ENCODE measurements at regions not wholly inside any gene's neighbourhood (a gene's known extent, or its start where the extent isn't known, plus 50 kb on each side); places are given as distances from the start of the nearest gene placed in this dataset.
A peak's percentile ranks its signal among the peaks of the same experiment; 100 is the strongest.

GRCh38 chr15:92797168-92798052 is 102.7 kb upstream of the CHD2 start:
- no peak for TF ChIP-seq MAX (IDR thresholded peaks at IDR 0.05; ENCODE audit: low read depth, low read length)
- TF ChIP-seq, protein P1, sequence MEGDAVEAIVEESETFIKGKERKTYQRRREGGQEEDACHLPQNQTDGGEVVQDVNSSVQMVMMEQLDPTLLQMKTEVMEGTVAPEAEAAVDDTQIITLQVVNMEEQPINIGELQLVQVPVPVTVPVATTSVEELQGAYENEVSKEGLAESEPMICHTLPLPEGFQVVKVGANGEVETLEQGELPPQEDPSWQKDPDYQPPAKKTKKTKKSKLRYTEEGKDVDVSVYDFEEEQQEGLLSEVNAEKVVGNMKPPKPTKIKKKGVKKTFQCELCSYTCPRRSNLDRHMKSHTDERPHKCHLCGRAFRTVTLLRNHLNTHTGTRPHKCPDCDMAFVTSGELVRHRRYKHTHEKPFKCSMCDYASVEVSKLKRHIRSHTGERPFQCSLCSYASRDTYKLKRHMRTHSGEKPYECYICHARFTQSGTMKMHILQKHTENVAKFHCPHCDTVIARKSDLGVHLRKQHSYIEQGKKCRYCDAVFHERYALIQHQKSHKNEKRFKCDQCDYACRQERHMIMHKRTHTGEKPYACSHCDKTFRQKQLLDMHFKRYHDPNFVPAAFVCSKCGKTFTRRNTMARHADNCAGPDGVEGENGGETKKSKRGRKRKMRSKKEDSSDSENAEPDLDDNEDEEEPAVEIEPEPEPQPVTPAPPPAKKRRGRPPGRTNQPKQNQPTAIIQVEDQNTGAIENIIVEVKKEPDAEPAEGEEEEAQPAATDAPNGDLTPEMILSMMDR (IDR thresholded peaks at IDR 0.05; ENCODE audit: low read depth, low read length), result peak; percentile 41
- no peak for TF ChIP-seq POLR2A (IDR thresholded peaks at IDR 0.05; ENCODE audit: extremely low read depth, insufficient read length)
